NOMO-1 treated with DMSO at 0.1 percent for 48 hours (cell line): ENCODE measurements at regions not wholly inside any gene's neighbourhood (a gene's known extent, or its start where the extent isn't known, plus 50 kb on each side); places are given as distances from the start of the nearest gene placed in this dataset.

Experiments
- DNase-seq: peaks from one replicate; lab custom pipeline; 2025; ENCODE audit not compliant: unreplicated experiment; lab: John Stamatoyannopoulos, UW

DNA sequence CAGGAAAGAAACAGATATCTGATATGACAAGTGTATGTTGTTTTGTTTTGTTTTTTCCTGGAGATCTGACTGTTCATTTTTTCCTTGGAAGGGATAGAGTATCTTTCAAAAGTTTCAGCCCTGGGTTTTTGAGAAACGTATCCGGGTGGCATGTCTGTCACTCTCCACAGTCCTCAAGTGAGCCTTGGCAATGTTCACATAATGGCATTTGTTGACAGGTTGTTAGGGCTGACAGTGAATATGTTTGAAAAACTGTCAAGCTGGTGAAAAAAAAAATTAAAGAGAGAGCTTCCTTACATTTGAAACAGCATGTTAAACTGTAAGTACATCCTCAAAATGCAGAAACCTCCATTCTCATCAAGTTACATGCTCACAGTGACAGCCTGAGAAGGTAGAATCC lies 113.0 kb upstream of the DYNLRB2 start:
- DNase-seq: no peak

GRCh38 chr16:80418517-80419355 lies 122.1 kb upstream of the DYNLRB2 start:
- DNase-seq: no peak

DNA sequence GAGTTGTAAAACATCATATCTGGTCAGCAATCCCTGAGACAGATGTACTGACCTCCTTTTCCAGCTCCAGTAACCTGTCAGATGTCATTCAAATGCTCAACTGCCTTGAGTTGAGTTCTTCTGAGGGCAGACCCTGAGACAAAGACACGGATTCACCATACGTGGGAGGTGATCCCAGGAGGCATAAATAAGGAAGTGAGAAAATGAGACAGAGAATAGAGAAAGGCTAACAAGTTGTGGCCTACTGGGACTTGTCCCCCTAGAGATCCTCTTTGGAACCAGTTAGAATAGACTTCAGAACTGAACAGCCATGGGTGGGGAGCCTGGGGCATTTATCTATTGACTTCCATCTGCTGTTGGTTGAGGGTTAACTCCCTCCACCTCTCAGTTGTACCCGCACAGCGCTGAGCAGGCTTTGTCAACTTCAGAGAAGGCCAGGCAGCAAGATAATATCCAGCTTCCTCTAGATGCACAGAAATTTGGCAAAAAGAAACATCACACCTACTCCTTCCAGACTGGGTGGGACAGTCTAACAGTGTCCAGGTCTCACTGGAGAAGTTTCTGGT lies 123.0 kb upstream of the DYNLRB2 start:
- DNase-seq: no peak

- no peak for DNase-seq
Observed at GRCh38 chr16:80408014-80408413, 132.8 kb upstream of the DYNLRB2 start.

GRCh38 chr16:80407265-80407987 lies 133.4 kb upstream of the DYNLRB2 start:
- no peak for DNase-seq

DNA sequence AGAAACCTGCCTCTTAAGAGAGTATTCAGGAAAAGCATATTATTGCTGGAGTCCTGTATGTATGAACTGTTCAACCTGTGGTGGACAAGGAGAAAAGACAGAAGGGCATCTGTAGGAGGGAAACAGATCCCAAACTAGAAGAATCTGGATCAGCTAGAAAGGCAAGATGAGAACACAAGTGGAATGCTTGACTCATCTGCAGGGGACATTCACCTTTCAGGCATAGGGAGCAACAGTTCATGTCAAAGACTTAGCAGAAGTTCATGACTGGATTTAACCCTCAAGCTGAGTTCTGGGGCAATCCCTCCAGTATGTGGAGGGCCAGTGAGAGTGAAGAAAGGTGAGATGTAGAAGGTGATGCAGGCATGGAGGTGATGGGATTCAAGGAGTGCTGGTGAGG lies 135.9 kb upstream of the DYNLRB2 start:
- no peak for DNase-seq

DNA sequence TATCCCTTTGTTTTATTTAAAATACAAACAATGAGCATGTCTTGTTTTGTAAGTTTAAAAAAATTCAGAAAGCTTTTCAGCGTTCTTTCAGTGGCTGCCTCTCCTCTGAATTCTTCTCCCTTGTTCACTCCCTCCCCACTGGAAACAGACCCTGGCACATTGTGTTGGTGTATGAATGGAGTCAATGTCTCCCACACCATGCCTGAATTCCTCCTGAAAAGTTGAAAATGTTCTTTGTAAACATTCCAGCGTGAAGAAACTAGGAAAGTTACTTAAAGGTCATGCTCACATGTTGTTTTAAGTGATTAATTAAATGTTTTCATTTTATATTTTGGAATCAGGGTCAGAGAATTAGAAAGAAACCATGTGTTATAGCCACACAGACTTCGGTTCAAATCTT lies 136.9 kb upstream of the DYNLRB2 start:
- DNase-seq: no peak

GRCh38 chr16:80390871-80391489 lies 149.8 kb upstream of the DYNLRB2 start:
- no peak for DNase-seq

DNA sequence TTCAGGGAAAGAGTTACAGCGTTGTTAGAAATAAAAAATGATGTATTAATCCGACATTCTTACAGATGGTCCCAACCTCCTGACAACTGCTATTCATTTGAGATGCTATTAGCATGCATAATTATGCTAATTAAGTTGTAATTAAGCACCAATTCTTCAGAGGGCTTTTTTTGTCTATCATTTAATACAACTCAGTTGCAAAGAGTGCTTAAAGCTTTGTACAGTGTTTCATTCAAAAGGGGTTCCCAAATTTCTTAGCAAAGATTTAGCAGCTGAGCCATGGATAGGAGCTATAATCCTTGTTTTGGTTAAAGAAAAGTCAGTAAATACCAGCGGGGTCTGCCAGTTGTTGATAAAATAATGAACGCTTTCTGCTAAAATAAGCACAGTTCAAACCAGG lies 150.7 kb upstream of the DYNLRB2 start:
- DNase-seq: no peak

DNA sequence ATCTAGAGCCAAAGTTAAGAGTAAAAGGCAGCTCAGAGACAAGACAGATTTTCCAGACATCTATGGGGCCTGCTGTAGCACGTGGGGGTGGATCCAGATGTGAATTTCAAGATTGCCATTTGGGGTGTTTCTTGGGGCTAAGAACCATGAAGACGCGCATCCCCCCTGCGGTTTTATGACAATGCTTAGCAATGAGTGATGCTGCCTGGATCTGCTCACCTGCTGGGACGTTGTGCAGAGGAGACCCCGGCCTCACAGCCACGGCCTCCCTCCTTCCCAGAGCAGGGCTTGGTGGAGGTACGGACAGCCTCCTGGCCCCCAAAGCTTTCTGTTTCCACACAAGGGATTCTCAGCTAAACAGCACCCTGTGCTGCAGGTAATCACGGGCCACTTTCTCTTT lies 151.5 kb upstream of the DYNLRB2 start:
- DNase-seq: no peak

- no peak for DNase-seq
Observed at GRCh38 chr16:80387318-80387921, 153.4 kb upstream of the DYNLRB2 start.

DNA sequence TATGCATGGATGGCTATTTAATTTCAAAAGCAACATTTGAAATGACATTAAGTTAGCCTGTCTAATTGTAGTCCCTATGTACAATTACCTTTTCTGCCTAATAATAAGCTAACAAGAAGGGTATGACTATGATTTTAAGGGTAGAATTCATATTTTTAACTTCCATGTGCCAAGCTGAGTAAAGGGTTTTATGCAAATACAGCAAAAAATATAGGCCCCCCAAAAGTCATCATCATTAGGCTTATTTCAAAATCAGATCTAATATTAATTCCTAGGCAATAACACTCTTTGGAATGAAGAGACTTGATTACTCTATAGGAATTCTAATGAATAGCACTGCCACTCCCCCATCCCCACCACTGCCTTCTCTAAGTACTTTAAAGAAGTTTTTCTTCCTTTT lies 155.9 kb upstream of the DYNLRB2 start:
- DNase-seq: no peak

GRCh38 chr16:80380514-80380913 lies 160.3 kb upstream of the DYNLRB2 start:
- no peak for DNase-seq

GRCh38 chr16:80377096-80377956 lies 163.5 kb upstream of the DYNLRB2 start:
- DNase-seq: no peak

DNA sequence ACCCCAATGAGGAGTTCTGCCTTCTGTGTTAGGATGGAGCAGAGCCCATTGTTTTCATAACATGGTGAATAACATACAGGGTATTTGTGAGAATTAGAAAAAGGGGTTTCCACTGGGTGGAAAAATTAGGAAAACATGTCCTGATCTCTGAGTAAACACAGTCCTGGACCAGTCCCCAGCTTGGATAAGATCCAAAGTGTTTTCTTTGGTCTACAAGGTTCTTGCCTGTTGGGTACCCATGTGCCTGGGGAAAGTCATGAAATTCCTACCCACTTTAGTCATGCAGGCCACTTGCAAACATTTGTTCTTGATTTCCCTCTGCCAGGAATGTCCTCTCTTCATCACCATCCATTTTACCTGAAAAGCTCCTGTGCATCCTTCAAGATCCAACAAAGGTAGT lies 164.8 kb upstream of the DYNLRB2 start:
- no peak for DNase-seq

- no peak for DNase-seq
Observed at GRCh38 chr16:80375513-80375912, 165.3 kb upstream of the DYNLRB2 start.

- DNase-seq: no peak
Observed at GRCh38 chr16:80372341-80372740, 168.5 kb upstream of the DYNLRB2 start.

DNA sequence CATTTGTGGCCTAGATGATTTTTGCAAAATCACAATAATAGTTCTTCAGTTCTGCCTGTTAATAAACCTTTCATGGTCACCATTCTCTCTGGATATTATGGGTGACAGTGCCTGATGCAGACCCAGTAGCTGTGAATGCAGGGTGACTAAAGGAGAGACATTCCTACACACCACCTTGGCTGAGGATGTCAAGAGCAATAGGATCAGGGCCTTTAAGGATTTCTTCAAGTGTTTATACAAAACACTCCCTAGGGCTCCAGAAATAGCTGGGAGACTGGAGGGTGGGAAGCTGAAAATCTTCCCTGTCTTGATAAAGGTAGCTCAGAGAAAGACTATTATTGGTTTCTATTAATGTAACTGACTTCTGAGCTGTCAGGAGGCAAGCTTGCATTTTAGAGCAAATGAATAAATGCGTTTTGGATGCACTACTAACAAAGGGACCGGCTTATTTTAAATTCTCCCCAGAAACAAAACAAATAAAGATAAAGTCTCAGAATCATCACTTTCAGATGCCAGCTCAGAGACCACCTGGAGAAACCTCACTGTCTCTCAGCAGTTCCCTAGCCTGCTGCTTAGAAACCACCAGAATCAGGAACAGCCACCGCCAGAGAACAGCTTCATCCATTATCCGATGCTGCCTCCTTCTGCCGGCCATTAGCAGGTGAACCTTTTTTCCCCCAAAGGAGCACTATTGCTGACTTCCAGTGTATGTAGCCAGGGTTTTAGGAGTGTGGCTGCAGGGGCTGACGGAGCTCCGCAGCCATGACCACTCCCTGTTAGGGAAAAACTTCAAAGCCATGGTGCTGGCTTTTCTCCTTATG lies 171.4 kb upstream of the DYNLRB2 start:
- peak; percentile 10 for DNase-seq

- no peak for DNase-seq
Observed at GRCh38 chr16:80367037-80367658, 173.6 kb upstream of the DYNLRB2 start.
